HG03571 (cell line): ENCODE measurements at regions not wholly inside any gene's neighbourhood (a gene's known extent, or its start where the extent isn't known, plus 50 kb on each side); places are given as distances from the start of the nearest gene placed in this dataset.
"Not testable (repeated sequence)": the region's sequence is repeated elsewhere in the genome, so short reads cannot be mapped to it uniquely, and the experiment has no call there.

Source experiments
- ATAC-seq: cut with Tn5 transposase; IDR thresholded peaks from one replicate; pipeline ENCODE4 v1.9.1; 2021; ENCODE audit not compliant: unreplicated experiment

DNA sequence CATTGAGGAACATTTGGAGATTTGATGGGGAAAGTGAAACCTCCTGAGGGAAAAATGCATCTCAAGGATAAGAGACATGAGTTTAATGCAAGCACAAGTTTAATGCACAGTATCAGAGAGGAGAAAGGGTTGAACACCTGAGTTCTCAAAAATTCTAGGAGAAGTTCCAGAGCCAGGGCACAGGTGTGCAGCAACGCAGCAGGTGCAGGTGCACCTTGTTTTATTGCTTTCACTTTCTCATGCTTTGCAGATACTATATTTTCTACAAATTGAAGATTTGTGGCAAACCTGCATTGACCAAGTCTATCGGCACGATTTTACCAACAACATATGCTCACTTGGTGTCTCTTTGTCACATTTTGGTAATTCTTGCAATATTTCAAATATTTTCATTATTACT is 267.6 kb upstream of the HNRNPA3 start:
- no peak for ATAC-seq

DNA sequence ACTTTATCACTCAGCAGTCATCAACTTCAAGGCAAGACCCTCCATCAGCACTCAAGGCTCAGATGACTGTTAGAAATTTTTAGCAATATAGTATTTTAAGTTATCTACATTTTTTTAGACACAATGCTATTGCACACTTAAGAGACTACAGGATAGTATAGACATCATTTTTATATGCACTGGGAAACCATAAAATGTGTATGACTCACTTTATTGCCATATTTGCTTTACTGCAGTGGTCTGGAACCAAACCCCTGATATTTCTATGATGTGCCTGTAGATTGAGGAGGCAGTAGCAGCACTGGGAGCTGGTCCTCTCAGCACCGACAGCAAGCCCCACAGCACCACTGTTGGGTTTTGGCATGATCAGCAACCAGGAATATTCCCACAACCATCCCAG is 264.8 kb upstream of the HNRNPA3 start:
- ATAC-seq, result no peak

DNA sequence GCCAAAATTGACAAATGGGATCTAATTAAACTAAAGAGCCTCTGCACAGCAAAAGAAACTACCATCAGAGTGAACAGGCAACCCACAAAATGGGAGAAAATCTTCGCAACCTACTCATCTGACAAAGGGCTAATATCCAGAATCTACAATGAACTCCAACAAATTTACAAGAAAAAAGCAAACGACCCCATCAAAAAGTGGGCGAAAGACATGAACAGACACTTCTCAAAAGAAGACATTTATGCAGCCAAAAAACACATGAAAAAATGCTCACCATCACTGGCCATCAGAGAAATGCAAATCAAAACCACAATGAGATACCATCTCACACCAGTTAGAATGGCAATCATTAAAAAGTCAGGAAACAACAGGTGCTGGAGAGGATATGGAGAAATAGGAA is 261.4 kb upstream of the HNRNPA3 start:
- not testable (repeated sequence) for ATAC-seq

DNA sequence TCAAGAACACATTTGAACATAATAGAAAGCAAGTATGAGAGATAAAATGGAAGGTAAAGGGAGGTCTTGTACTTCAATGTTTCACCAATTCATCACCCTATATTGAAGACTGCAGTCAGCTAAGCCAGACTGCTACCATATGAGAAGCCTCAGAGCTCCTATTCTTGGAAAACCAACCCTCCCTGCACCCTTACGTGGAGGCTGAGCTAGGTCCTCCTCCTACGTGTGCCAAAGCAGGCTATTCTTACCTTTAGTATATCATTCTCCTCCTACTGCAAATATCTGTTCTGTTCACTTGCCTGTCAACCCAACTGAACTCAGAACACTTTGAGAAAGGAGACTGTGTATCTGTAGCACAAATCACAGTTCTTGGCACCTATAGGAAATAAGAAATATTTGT is 255.8 kb upstream of the HNRNPA3 start:
- no peak for ATAC-seq

DNA sequence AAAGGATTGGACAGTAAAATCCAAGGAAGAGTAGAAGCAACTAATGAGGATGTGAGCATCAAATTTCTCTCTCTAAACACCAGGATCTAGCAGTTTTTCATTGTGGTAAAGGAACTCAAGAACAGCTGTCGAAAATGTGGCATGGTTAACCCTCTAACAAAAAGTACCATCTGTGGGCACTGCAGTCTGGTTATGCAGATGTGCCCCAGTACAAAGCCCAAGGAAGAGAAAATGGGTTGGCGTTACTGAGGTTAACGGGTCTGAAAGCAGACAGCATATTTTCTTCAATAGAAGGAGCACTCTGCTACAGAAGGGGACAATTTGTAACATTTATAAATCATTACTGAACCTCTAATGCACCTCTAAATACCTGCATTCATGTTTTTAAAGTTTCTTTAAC is 253.0 kb upstream of the HNRNPA3 start:
- ATAC-seq, result no peak

- ATAC-seq, result no peak
Measured at GRCh38 chr2:176960061-176960460, 252.5 kb upstream of the HNRNPA3 start.

- no peak for ATAC-seq
Measured at GRCh38 chr2:176960736-176961520, 251.7 kb upstream of the HNRNPA3 start.

GRCh38 chr2:176961775-176962619 is 250.6 kb upstream of the HNRNPA3 start:
- no peak for ATAC-seq

- ATAC-seq, result no peak
Measured at GRCh38 chr2:176963568-176964287, 248.9 kb upstream of the HNRNPA3 start.

DNA sequence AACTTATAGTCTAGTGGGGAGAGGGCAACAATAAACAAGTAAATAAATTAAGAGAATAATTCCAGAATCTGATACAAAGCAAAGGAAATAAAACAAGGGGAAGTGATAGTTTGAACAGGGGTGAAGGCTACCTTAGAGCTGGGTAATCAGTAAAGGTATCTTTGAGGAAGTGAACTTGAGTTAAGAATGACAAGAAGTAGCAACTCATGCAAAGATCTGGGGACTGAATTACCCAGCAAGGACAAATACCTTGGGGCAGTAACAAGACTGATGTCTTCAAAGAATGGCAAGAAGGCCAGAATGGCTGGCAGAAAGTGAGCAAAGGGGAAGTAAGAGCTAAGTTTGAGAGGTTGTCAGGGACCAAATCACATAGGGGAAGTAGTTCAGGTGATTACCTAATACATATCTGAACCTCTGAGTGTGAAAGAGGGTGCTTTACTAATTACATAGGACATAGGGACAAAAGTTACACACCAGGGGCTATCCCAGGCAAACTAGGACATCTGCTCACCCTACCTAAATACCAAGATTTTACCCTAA is 244.6 kb upstream of the HNRNPA3 start:
- no peak for ATAC-seq

DNA sequence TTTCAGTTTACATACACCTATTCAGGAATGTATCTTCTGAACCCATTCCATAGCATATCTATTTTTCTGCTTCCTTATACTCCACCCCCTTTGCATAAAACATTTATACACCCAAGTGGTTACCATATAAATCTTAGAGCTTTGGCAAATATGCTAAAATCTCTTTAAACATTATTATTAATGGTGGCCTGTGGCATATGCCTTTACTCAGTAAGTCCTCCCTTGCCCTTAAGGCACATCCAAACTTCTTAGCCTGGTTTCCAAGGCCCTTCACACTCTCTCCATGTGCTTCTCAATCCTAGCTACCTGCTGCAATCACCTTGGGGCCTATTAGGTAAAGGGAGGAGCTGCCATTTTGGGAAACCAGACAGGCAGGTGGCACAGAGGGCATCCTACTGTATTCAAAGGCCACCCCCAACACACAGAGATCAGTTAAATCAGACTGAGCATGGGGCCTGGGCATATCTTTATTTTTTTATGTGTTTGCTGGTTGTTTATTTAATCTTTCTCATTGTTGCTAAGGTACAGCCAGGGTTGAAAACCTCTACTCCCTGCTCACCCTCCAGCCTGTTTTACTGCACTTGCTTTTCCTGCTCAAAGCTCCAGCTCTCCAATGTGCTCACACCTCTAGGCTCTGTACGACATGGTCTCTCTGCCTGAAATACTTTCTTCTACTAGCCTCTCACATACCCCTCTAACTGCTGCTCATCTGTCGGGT is 242.8 kb upstream of the HNRNPA3 start:
- ATAC-seq, result no peak

- ATAC-seq, result no peak
Measured at GRCh38 chr2:176976736-176977685, 235.6 kb upstream of the HNRNPA3 start.

DNA sequence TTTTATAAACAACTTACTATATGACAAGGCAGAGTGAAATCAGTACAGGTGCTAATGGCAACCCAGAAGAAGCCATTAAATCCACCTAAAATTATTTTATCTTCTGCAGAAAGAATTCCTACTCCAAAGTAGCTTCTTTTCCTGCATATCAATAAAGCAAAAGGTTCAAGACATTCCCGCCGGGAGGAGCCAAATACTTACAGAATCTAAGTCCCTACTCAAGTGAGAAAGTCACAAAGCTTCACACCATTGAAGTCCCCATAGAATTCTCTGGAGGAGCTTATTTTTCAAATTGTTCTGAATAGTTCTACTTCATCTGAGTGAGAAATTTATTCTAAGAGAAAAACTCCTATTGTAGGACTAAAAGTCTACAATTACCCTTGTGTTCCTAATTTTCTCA is 233.7 kb upstream of the HNRNPA3 start:
- ATAC-seq, result no peak

- no peak for ATAC-seq
Measured at GRCh38 chr2:176979981-176980710, 232.4 kb upstream of the HNRNPA3 start.

GRCh38 chr2:176984987-176985386 is 227.6 kb upstream of the HNRNPA3 start:
- no peak for ATAC-seq

- no peak for ATAC-seq
Measured at GRCh38 chr2:176985871-176986270, 226.7 kb upstream of the HNRNPA3 start.

- no peak for ATAC-seq
Measured at GRCh38 chr2:176986487-176986886, 226.1 kb upstream of the HNRNPA3 start.

DNA sequence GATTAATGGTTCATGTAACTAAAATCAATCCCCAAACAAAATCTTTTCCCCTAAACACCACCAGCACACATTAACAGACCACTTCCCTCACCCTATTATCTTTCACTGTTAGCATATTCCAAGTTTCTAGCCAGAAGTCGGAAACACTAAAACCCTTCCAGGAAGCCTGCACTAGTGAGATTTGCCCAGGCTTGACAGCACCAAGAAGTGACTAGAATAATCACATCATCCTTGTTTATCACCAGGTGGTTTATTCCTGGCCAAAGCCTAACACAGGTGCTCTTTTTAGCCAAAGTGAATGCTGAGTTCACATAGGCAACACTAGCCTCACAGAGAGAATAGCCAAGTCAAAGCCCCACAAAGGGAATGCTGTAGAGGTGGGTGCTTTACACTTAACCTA is 221.2 kb upstream of the HNRNPA3 start:
- no peak for ATAC-seq
